CD4-positive, alpha-beta T cell treated with Interleukin-6 at 100 ng/mL for 8 hours (primary cell): ENCODE measurements at regions not wholly inside any gene's neighbourhood (a gene's known extent, or its start where the extent isn't known, plus 50 kb on each side); places are given as distances from the start of the nearest gene placed in this dataset.

Source experiments
- DNase-seq: peaks from one replicate; pipeline ENCODE4 v3.0.0-alpha.2; 2020; ENCODE audit warnings: mixed read lengths, low spot score

- no peak for DNase-seq
These were observed 52.2 kb upstream of the SLC6A11 start for GRCh38 chr3:10763817-10764258.

DNA sequence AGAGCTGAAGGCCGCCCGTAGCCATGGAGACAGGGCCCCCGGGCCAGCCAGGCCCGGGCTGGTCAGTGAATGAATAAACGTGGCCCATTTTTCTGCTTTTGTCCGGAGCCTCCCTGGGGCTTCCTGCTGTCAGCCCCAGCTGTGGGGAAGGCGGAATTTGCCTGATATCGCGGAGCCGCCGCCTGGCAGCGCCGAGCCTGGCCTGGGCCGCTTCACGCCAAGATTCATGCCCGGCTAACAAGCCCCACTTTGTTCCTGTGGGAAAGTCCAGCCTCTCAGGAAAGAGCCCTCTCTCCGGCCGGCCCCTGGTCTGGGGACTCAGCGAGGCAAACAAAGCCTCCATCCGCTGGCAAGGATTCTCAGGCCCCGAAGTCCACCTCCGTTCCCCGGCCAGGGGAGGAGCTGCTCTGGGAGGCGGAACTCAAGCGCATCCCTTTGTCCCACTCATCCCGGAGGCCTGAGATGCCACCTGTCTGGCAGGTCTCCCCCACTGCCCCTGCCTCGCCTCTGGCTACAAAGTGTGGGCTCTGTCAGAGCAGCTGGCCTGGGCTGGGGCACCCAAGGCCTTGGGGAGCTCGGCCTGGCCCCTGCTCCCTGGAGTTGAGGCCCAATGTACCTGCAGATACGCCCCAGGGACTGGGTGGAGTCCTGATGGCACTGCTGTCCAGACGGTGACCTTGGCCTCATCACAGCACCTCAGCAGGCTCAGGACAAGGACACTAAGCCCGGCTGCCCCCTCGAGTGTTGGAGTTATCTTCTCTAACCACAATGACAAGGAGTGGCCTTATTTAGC is 51.6 kb upstream of the SLC6A11 start:
- no peak for DNase-seq

GRCh38 chr3:10766049-10766705 is 49.9 kb upstream of the SLC6A11 start:
- no peak for DNase-seq
